K562 (cell line): ENCODE measurements at regions not wholly inside any gene's neighbourhood (a gene's known extent, or its start where the extent isn't known, plus 50 kb on each side); places are given as distances from the start of the nearest gene placed in this dataset.

Experiments used
- ATAC-seq: fragments of 200-7000 bp; cut with Tn5 transposase; 3 replicates; pipeline ENCODE4 v1.9.1; 2020; ENCODE audit warnings: moderate library complexity
- BruUV-seq: library from RNA; stranded (reverse); fragments of 400-500 nt; replicated peaks from 2 replicates; lab custom pipeline; 2021; lab: Mats Ljungman, UMichigan
- CTCF ChIA-PET: fragments of 300-600 bp; formaldehyde crosslinking; extraction: SDS; loops from one replicate; lab custom pipeline; 2021; ENCODE audit warnings: low intra/inter-chr PET ratio; lab: Yijun Ruan, JAX
- POLR2A ChIA-PET: fragments of 300-600, 350-650 bp; sonication (Branson Sonifier 250); formaldehyde crosslinking; extraction: SDS; loops from one replicate; lab custom pipeline; 2021; ENCODE audit warnings: antibody characterized with exemption, inconsistent platforms; lab: Yijun Ruan, JAX
- DNase-seq, 4 experiments: peaks; one replicate each; pipeline versions ENCODE4 v3.0.0 to v3.0.0-alpha.2; 2011 to 2018; ENCODE audit warnings: low spot score in 3 of 4, mixed read lengths in 3 of 4; ENCODE audit errors: extremely low read depth in 1 of 4
- FAIRE-seq: peaks from 2 replicates; lab custom pipeline; 2011; peaks lifted over from hg19 to GRCh38; lab: Jason Lieb, UNC
- H2AFZ ChIP-seq: 2 replicates; pipeline ENCODE4 v1.6.0; 2011; ENCODE audit warnings: low read depth, low read length, control low read depth, inconsistent platforms
- H3K27ac ChIP-seq: fragments of 200-600 bp; 3 replicates; pipeline ENCODE4 v1.8.0; 2011; ENCODE audit warnings: low read depth, mild to moderate bottlenecking, control low read depth, inconsistent platforms, low read length, moderate library complexity, mixed read lengths; ENCODE audit errors: extremely low read depth
- H3K27me3 ChIP-seq, 2 experiments: fragments of 300-600 bp in 1 of 2; 2 replicates in 1 of 2; 3 replicates in 1 of 2; pipeline versions ENCODE4 v1.6.0 to v1.8.0; 2011; ENCODE audit warnings: inconsistent platforms in 2 of 2, low read length in 2 of 2, mild to moderate bottlenecking in 1 of 2, mixed read lengths in 1 of 2, moderate library complexity in 1 of 2; ENCODE audit not compliant: control insufficient read depth in 2 of 2, insufficient read depth in 2 of 2
- H3K36me3 ChIP-seq: fragments of 300-600 bp; 3 replicates; pipeline ENCODE4 v1.8.0; 2011; ENCODE audit warnings: mild to moderate bottlenecking, low read length, inconsistent platforms; ENCODE audit not compliant: control insufficient read depth, insufficient read depth
- H3K4me1 ChIP-seq, 2 experiments: fragments of 200-600 bp in 1 of 2; replicated peaks in 1 of 2; 2 replicates in 1 of 2; 3 replicates in 1 of 2; pipeline versions ENCODE4 v1.5.1 to v1.8.0; 2011; ENCODE audit warnings: inconsistent platforms in 2 of 2, low read length in 2 of 2, mild to moderate bottlenecking in 1 of 2, mixed read lengths in 1 of 2, moderate library complexity in 1 of 2; ENCODE audit not compliant: control insufficient read depth in 2 of 2, insufficient read depth in 2 of 2
- H3K4me2 ChIP-seq: 2 replicates; pipeline ENCODE4 v1.6.1; 2011; ENCODE audit warnings: low read length, control low read depth, inconsistent platforms, mixed read lengths; ENCODE audit not compliant: insufficient read depth
- H3K4me3 ChIP-seq: fragments of 200-600 bp; sonication (generic), shearing (Covaris generic); 2 replicates; pipeline ENCODE4 v1.5.1; 2016; ENCODE audit warnings: control low read depth, inconsistent platforms
- H3K79me2 ChIP-seq: fragments of 200-600 bp; 3 replicates; pipeline ENCODE4 v1.8.0; 2011; ENCODE audit warnings: low read length, inconsistent platforms; ENCODE audit not compliant: control insufficient read depth, insufficient read depth
- H3K9ac ChIP-seq, 2 experiments: 2 replicates each; pipeline versions ENCODE4 v1.6.0 to v1.6.1; 2011; ENCODE audit warnings: low read depth in 2 of 2, low read length in 2 of 2, control low read depth in 1 of 2, inconsistent platforms in 1 of 2, mild to moderate bottlenecking in 1 of 2, mixed read lengths in 1 of 2; ENCODE audit not compliant: insufficient read depth in 1 of 2
- H3K9me1 ChIP-seq: one replicate; pipeline ENCODE4 v1.6.0; 2011; ENCODE audit warnings: inconsistent platforms, mild to moderate bottlenecking, low read length, moderate library complexity; ENCODE audit not compliant: control insufficient read depth, insufficient read depth
- H3K9me3 ChIP-seq: replicated peaks from 2 replicates; pipeline ENCODE4 v1.5.1; 2011; ENCODE audit warnings: low read depth, low read length, inconsistent platforms; ENCODE audit not compliant: control insufficient read depth, insufficient read depth
- H4K20me1 ChIP-seq: replicated peaks from 2 replicates; pipeline ENCODE4 v1.6.1; 2011; ENCODE audit warnings: low read length, inconsistent platforms, mixed read lengths; ENCODE audit not compliant: control insufficient read depth, insufficient read depth
- ADNP ChIP-seq: fragments of 200-800 bp; sonication (Bioruptor generic); IDR thresholded peaks from 2 replicates; pipeline ENCODE4 v1.6.1; 2016; ENCODE audit warnings: missing genetic modification characterization, missing compliant biosample characterization
- ELF1 ChIP-seq: fragments of 200-800 bp; sonication (Bioruptor generic); IDR thresholded peaks from 2 replicates; pipeline ENCODE4 v1.6.1; 2016; ENCODE audit warnings: missing genetic modification characterization, missing compliant biosample characterization
- FOXJ2 ChIP-seq: fragments of 200-800 bp; sonication (Bioruptor generic); IDR thresholded peaks from 2 replicates; pipeline ENCODE4 v1.6.1; 2016; ENCODE audit warnings: missing genetic modification characterization, missing compliant biosample characterization
- PYGO2 ChIP-seq: fragments of 450-650 bp; IDR thresholded peaks from 2 replicates; pipeline ENCODE4 v1.6.1; 2016; ENCODE audit warnings: mild to moderate bottlenecking, missing genetic modification characterization, moderate library complexity, missing compliant biosample characterization
- RFX1 ChIP-seq: fragments of 450-650 bp; IDR thresholded peaks from 2 replicates; pipeline ENCODE4 v1.6.1; 2016; ENCODE audit warnings: mild to moderate bottlenecking, moderate library complexity
- SRF ChIP-seq, 2 experiments: fragments of 250-450, 450-650 bp in 1 of 2; sonication (Bioruptor Pico) in 1 of 2; sonication (generic) in 1 of 2; formaldehyde crosslinking; IDR thresholded peaks; 2 replicates each; pipeline versions ENCODE4 v1.5.0 to v1.5.1; 2020 to 2022; ENCODE audit warnings: mild to moderate bottlenecking in 1 of 2, missing genetic modification reagents in 1 of 2
- ZBTB34 ChIP-seq: fragments of 250-450 bp; sonication (Bioruptor Pico); IDR thresholded peaks from 2 replicates; pipeline ENCODE4 v1.8.0; 2021; ENCODE audit warnings: mild to moderate bottlenecking, moderate library complexity
- ZNF431 ChIP-seq: sonication (generic); formaldehyde crosslinking; IDR thresholded peaks from 2 replicates; pipeline ENCODE4 v1.8.0; 2022; ENCODE audit warnings: mild to moderate bottlenecking, missing genetic modification reagents
- ZNF695 ChIP-seq: fragments of 450-650 bp; formaldehyde crosslinking; IDR thresholded peaks from 2 replicates; pipeline ENCODE4 v1.4.0; 2020; ENCODE audit warnings: mild to moderate bottlenecking, moderate library complexity
- WGBS: fragments of 100-300 bp; shearing (Covaris generic); methylation state at CpG from one replicate; pipeline ENCODE4 v1.1.6; 2016; ENCODE audit warnings: low coverage, mixed read lengths; ENCODE audit not compliant: insufficient coverage; ENCODE audit errors: missing lambda C conversion rate; 5-methylcytosine and 5-hydroxymethylcytosine counted together
- in situ Hi-C: fragments of 300-500 bp; cut with MboI; formaldehyde crosslinking; loops from 4 replicates; pipeline ENCODE4 v1.15.0; 2018; ENCODE audit warnings: inconsistent platforms, mixed read lengths
- intact Hi-C: fragments of 100-400 bp; cut with micrococcal nuclease; formaldehyde crosslinking; loops from 2 replicates; pipeline ENCODE4 v1.14.2; 2022
- TF ChIP-seq, protein P1 (sequence below): fragments of 250-450 bp; sonication (Bioruptor Pico); IDR thresholded peaks from 2 replicates; pipeline ENCODE4 v1.8.0; 2021; ENCODE audit warnings: moderate library complexity, mild to moderate bottlenecking, inconsistent platforms
- TF ChIP-seq, protein P2 (sequence below): fragments of 450-650 bp; IDR thresholded peaks from 2 replicates; pipeline ENCODE4 v1.7.0; 2016; ENCODE audit warnings: borderline replicate concordance

- Histone ChIP-seq H3K36me3 (no peaks in the 10 kb centered on the region), H3K27ac (no peak overlapping the region), H3K4me3 (no peak overlapping the region), H3K9me3 (peaks cover 13% of the 10 kb centered on the region), H3K9me1 (no peaks in the 10 kb centered on the region), H3K4me2 (no peak overlapping the region), H3K9ac (no peak overlapping the region), H3K27me3 (peaks cover 4 to 33% of the 10 kb centered on the region in 2 experiments; a peak in 3 of 5 replicates), H3K4me1 (peaks cover 0 to 5% of the 10 kb centered on the region in 2 experiments; a peak in 1 of 5 replicates), H3K79me2 (no peaks in the 10 kb centered on the region), H2AFZ (no peak overlapping the region), H4K20me1 (0 out of 2 replicates have a peak, but pooled peaks cover 3% of the 10 kb centered on the region)
- intact Hi-C loops (no loop called here), in situ Hi-C loops (no loop called here)
- no peak for DNase-seq
- ATAC-seq, result no peak
- CTCF ChIA-PET, result no interaction called here
- TF ChIP-seq, protein P1, sequence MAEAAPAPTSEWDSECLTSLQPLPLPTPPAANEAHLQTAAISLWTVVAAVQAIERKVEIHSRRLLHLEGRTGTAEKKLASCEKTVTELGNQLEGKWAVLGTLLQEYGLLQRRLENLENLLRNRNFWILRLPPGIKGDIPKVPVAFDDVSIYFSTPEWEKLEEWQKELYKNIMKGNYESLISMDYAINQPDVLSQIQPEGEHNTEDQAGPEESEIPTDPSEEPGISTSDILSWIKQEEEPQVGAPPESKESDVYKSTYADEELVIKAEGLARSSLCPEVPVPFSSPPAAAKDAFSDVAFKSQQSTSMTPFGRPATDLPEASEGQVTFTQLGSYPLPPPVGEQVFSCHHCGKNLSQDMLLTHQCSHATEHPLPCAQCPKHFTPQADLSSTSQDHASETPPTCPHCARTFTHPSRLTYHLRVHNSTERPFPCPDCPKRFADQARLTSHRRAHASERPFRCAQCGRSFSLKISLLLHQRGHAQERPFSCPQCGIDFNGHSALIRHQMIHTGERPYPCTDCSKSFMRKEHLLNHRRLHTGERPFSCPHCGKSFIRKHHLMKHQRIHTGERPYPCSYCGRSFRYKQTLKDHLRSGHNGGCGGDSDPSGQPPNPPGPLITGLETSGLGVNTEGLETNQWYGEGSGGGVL (CRISPR knock-in tag), result no peak
- TF ChIP-seq, protein P2, sequence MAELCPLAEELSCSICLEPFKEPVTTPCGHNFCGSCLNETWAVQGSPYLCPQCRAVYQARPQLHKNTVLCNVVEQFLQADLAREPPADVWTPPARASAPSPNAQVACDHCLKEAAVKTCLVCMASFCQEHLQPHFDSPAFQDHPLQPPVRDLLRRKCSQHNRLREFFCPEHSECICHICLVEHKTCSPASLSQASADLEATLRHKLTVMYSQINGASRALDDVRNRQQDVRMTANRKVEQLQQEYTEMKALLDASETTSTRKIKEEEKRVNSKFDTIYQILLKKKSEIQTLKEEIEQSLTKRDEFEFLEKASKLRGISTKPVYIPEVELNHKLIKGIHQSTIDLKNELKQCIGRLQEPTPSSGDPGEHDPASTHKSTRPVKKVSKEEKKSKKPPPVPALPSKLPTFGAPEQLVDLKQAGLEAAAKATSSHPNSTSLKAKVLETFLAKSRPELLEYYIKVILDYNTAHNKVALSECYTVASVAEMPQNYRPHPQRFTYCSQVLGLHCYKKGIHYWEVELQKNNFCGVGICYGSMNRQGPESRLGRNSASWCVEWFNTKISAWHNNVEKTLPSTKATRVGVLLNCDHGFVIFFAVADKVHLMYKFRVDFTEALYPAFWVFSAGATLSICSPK, result no peak
- TF ChIP-seq RFX1, result no peak
- no peak for TF ChIP-seq ADNP (tag)
- no peak for TF ChIP-seq PYGO2 (tag)
- TF ChIP-seq ZNF431 (CRISPR knock-in tag), result no peak
- TF ChIP-seq ELF1 (tag), result no peak
- no peak for TF ChIP-seq ZBTB34 (CRISPR knock-in tag)
- no peak for TF ChIP-seq ZNF695 (CRISPR knock-in tag)
- no peak for TF ChIP-seq SRF (CRISPR knock-in tag; IDR thresholded peaks at IDR 0.05)
- TF ChIP-seq FOXJ2 (tag), result no peak
- POLR2A ChIA-PET, result no interaction called here
- no peak for FAIRE-seq
- BruUV-seq, result no TSS peak
- 0% methylated on average over 3 of the region's 3 CpGs for WGBS
Measured at GRCh38 chr12:111309584-111309983, 59.3 kb downstream of the PHETA1 start.
